Stromal cell of bone marrow (primary cell): ENCODE measurements at regions not wholly inside any gene's neighbourhood (a gene's known extent, or its start where the extent isn't known, plus 50 kb on each side); places are given as distances from the start of the nearest gene placed in this dataset.
"Not testable (repeated sequence)": the region's sequence is repeated elsewhere in the genome, so short reads cannot be mapped to it uniquely, and the experiment has no call there.

ENCODE experiments used
- DNase-seq: peaks from one replicate; pipeline ENCODE4 v3.0.0-alpha.2; 2012; ENCODE audit warnings: low read depth

- no peak for DNase-seq
Observed at GRCh38 chr9:102728946-102729345, 266.2 kb upstream of the CYLC2 start.

- DNase-seq, result no peak
Observed at GRCh38 chr9:102714184-102714583, 280.9 kb upstream of the CYLC2 start.

- DNase-seq, result not testable (repeated sequence)
Observed at GRCh38 chr9:102712910-102713309, 282.2 kb upstream of the CYLC2 start.

GRCh38 chr9:102700936-102701335 is 294.2 kb upstream of the CYLC2 start:
- no peak for DNase-seq

- DNase-seq, result no peak
Observed at GRCh38 chr9:102669220-102669619, 325.9 kb upstream of the CYLC2 start.

- no peak for DNase-seq
Observed at GRCh38 chr9:102652471-102652870, 342.7 kb upstream of the CYLC2 start.

GRCh38 chr9:102650896-102651295 is 344.2 kb upstream of the CYLC2 start:
- no peak for DNase-seq

GRCh38 chr9:102642651-102643050 is 352.5 kb upstream of the CYLC2 start:
- DNase-seq, result no peak

GRCh38 chr9:102631559-102631958 is 363.6 kb upstream of the CYLC2 start:
- no peak for DNase-seq

- no peak for DNase-seq
Observed at GRCh38 chr9:102609461-102609860, 385.7 kb upstream of the CYLC2 start.

GRCh38 chr9:102603198-102604195 is 391.6 kb upstream of the CYLC2 start:
- not testable (repeated sequence) for DNase-seq

GRCh38 chr9:102594241-102594640 is 400.9 kb upstream of the CYLC2 start:
- DNase-seq, result no peak

GRCh38 chr9:102587281-102587680 is 407.9 kb upstream of the CYLC2 start:
- DNase-seq, result no peak

GRCh38 chr9:102569436-102569835 is 425.7 kb upstream of the CYLC2 start:
- DNase-seq, result no peak

- no peak for DNase-seq
Observed at GRCh38 chr9:102551346-102551745, 443.8 kb upstream of the CYLC2 start.

GRCh38 chr9:102550886-102551285 is 444.2 kb upstream of the CYLC2 start:
- no peak for DNase-seq

- no peak for DNase-seq
Observed at GRCh38 chr9:102550266-102550665, 444.9 kb upstream of the CYLC2 start.

- DNase-seq, result no peak
Observed at GRCh38 chr9:102534031-102534430, 461.1 kb upstream of the CYLC2 start.

GRCh38 chr9:102521097-102521755 is 473.9 kb upstream of the CYLC2 start:
- DNase-seq, result no peak

- no peak for DNase-seq
Observed at GRCh38 chr9:102519423-102519822, 475.7 kb upstream of the CYLC2 start.

- DNase-seq, result no peak
Observed at GRCh38 chr9:102518324-102518723, 476.8 kb upstream of the CYLC2 start.

- DNase-seq, result no peak
Observed at GRCh38 chr9:102514541-102514940, 480.6 kb upstream of the CYLC2 start.

GRCh38 chr9:102507044-102507687 is 488.0 kb upstream of the CYLC2 start:
- DNase-seq, result no peak
